ENCODE measurements at regions not wholly inside any gene's neighbourhood (a gene's known extent, or its start where the extent isn't known, plus 50 kb on each side); places are given as distances from the start of the nearest gene placed in this dataset.

GRCh38 chr2:16496426-16497388 lies 168.9 kb downstream of the CYRIA start:
- DNase-seq (ENCODE audit: low spot score): no peak

- DNase-seq (ENCODE audit: low spot score): no peak
Observed at GRCh38 chr2:16495509-16496208, 170.0 kb downstream of the CYRIA start.

- DNase-seq (ENCODE audit: low spot score): no peak
Observed at GRCh38 chr2:16494836-16495508, 170.7 kb downstream of the CYRIA start.

GRCh38 chr2:16493788-16494187 lies 171.8 kb downstream of the CYRIA start:
- no peak for DNase-seq (ENCODE audit: low spot score)

GRCh38 chr2:16487686-16488085 lies 177.9 kb downstream of the CYRIA start:
- DNase-seq (ENCODE audit: low spot score): no peak

GRCh38 chr2:16485251-16485650 lies 180.4 kb downstream of the CYRIA start:
- no peak for DNase-seq (ENCODE audit: low spot score)

GRCh38 chr2:16482460-16482859 lies 183.2 kb downstream of the CYRIA start:
- DNase-seq (ENCODE audit: low spot score): no peak

GRCh38 chr2:16481351-16481750 lies 184.3 kb downstream of the CYRIA start:
- no peak for DNase-seq (ENCODE audit: low spot score)

GRCh38 chr2:16479721-16480120 lies 185.9 kb downstream of the CYRIA start:
- no peak for DNase-seq (ENCODE audit: low spot score)

- no peak for DNase-seq (ENCODE audit: low spot score)
Observed at GRCh38 chr2:16478434-16479210, 187.0 kb downstream of the CYRIA start.

GRCh38 chr2:16477648-16478047 lies 188.0 kb downstream of the CYRIA start:
- DNase-seq (ENCODE audit: low spot score): no peak

- DNase-seq (ENCODE audit: low spot score): no peak
Observed at GRCh38 chr2:16476866-16477265, 188.8 kb downstream of the CYRIA start.

- no peak for DNase-seq (ENCODE audit: low spot score)
Observed at GRCh38 chr2:16475986-16476567, 189.6 kb downstream of the CYRIA start.

GRCh38 chr2:16475586-16475985 lies 190.0 kb downstream of the CYRIA start:
- no peak for DNase-seq (ENCODE audit: low spot score)

- no peak for DNase-seq (ENCODE audit: low spot score)
Observed at GRCh38 chr2:16473575-16473974, 192.1 kb downstream of the CYRIA start.

GRCh38 chr2:16470936-16471490 lies 194.6 kb downstream of the CYRIA start:
- no peak for DNase-seq (ENCODE audit: low spot score)

- no peak for DNase-seq (ENCODE audit: low spot score)
Observed at GRCh38 chr2:16466821-16467151, 198.8 kb downstream of the CYRIA start.

- DNase-seq (ENCODE audit: low spot score): no peak
Observed at GRCh38 chr2:16466133-16466820, 199.4 kb downstream of the CYRIA start.

- DNase-seq (ENCODE audit: low spot score): no peak
Observed at GRCh38 chr2:16464641-16465040, 201.0 kb downstream of the CYRIA start.

GRCh38 chr2:16462958-16463357 lies 202.7 kb downstream of the CYRIA start:
- no peak for DNase-seq (ENCODE audit: low spot score)

- DNase-seq (ENCODE audit: low spot score): no peak
Observed at GRCh38 chr2:16461672-16462071, 204.0 kb downstream of the CYRIA start.
